ENCODE measurements at regions not wholly inside any gene's neighbourhood (a gene's known extent, or its start where the extent isn't known, plus 50 kb on each side); places are given as distances from the start of the nearest gene placed in this dataset.
"Not testable (repeated sequence)": the region's sequence is repeated elsewhere in the genome, so short reads cannot be mapped to it uniquely, and the experiment has no call there.

- DNase-seq = no peak
These were observed 162.6 kb upstream of the MAGI2 start for GRCh38 chr7:79615871-79616640.

- DNase-seq = no peak
These were observed 162.0 kb upstream of the MAGI2 start for GRCh38 chr7:79615466-79615865.

DNA sequence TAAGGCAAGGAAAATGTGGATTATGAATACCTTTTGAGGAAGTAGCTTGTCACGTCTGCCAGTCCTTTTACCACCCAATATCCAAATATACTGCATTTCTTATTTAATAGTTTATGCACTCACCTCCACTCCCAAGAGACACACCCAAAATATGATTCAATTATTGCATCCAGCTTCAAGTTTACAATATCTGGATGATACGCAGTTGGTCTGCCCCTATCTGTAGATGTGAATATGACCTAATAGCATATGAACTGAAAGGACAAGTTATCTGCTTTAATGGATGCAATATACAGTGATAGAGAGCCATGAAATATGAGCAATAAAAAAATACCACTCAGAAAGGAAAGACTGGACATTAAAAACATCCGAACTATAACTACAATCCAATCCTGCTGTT, 159.4 kb upstream of the MAGI2 start:
- DNase-seq = no peak

DNA sequence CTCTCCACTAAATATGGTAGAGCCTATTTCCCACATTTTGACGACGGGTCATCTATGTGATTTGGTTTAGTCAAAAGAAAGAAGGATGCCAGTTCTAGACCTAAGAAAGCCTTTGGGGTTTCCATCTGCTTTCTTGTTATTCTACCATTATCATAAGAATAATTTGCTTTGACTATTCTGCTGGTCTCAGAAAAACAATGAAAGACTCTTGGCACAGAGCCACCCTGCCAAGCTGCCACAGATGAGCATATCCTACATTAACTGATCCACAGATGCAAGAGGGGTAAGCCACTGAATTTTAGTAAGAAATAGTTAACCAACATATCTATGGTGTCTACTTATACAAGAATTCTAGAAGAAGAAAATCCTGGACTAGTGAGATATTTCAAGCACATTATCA, 158.6 kb upstream of the MAGI2 start:
- no peak for DNase-seq

DNA sequence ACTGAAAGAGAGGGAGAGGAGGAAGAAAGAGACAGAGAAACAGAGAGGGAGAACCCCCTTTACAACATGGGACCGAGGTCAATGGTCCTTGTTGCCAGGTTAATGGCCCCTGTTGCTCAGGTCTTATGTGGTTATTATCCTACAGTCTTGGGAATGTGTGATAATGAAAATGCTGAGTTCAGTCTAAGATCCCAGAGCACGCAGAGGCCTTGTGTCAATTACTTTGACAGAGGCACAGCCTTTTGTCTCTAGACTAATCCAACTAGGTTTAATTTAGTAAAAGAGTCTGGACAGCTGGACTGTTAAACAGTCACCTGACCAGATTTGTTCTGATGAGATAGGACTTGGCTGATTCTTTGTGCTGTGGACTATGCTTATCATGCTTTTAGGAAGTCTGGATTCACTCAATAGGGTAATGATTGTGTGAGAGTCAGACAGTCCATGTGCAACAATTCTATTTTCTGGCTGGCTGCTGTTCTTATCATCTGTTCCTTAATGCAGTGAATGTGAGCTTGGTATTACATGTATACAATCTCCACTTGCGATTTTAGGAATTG, 157.4 kb upstream of the MAGI2 start:
- no peak for DNase-seq

GRCh38 chr7:79610313-79610712, 156.8 kb upstream of the MAGI2 start:
- DNase-seq = no peak

- no peak for DNase-seq
These were observed 154.5 kb upstream of the MAGI2 start for GRCh38 chr7:79608005-79608404.

GRCh38 chr7:79604841-79605240, 151.4 kb upstream of the MAGI2 start:
- no peak for DNase-seq

- DNase-seq = no peak
These were observed 144.9 kb upstream of the MAGI2 start for GRCh38 chr7:79598351-79598750.

GRCh38 chr7:79594671-79595070, 141.2 kb upstream of the MAGI2 start:
- not testable (repeated sequence) for DNase-seq

DNA sequence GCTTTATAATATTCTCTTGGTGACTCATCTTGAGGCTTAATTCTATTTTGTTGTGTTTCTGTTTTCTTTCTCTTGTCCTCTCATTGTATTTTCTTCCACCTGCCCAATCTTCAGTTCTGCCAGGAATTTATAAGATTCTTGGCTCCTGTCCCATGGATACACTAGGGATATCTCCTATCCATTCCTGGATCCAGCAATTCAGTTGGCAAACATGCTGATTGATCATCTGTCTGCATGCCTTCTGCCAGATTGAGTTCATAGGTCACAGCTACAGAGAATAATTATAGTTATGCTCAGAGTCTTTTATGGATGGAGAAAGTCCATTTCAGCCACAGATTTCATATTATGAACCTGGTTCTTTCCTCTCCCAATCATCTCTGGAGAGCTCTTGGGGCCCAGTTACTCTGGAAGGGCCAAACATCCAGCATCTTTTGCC, 140.4 kb upstream of the MAGI2 start:
- DNase-seq = no peak

DNA sequence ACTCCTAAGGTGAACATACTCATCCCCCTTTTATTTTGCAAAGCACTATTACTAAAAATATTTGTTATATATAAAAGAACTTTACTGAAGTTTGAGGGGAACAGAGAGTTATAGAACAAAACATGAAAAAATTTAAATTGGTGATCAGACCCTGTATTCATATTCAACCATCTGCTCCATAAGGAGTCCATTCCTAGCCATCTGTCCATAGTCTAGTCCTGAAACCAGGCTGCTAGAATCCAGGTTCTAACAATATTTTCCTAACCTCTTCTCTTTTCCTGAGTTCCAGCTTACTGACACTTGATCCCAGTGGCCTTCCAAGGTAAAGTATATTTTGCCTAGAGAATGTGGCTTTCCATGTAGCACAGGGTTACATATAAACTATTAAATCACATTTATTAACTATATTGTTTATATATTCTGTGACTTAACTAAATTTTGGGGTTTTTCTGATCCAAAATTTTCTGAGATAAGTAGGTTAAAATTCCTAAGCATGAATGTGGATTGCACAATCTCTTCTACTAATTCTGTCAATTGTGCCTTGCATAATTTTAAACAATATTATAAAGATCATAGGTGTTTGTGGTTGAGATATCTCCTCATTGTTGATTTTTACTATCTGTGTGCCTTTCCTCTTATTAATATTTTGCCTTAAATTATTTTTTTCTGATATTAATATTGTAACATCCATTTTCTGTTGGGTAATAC, 137.6 kb upstream of the MAGI2 start:
- peak in 1 of 2 donors; percentile 6 for DNase-seq

DNA sequence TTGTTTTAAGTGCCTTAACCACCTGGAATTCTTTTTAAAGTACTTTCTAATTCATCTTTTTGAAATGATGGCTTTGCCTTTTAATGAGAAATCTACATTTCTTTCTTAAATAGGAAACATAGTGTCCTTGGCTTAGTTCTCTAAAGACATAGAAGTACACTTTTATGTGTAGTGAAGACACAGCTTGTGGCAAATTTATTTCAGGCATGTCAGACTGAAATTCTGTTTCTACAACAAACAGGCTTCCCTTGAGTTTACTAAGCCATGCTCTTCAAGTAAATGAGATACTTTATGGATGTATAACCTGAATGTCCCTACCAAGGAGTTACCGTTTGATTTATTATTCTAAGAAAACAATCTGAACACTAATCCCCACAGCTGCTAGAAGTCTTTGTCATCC, 136.9 kb upstream of the MAGI2 start:
- peak in 1 of 2 donors; percentile 3 for DNase-seq

DNA sequence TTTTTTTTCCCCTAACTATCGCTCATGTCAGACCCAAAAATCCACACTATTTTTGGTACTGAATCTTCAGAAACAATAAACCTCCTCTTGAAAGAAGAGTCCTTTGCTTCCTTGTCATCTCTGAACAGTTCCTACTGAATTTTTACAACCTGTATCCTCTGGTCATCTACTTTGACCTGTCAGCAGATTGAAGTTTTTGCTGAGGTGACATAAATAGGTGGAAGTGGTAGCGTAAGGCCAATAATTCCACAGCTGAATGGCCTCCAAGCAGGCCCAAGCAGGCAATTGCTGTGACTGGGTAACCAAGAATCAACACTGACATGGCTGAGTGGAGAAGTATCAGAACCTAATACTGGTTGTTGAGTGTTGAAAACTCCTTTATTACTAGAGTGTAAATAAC, 117.4 kb upstream of the MAGI2 start:
- DNase-seq = no peak

DNA sequence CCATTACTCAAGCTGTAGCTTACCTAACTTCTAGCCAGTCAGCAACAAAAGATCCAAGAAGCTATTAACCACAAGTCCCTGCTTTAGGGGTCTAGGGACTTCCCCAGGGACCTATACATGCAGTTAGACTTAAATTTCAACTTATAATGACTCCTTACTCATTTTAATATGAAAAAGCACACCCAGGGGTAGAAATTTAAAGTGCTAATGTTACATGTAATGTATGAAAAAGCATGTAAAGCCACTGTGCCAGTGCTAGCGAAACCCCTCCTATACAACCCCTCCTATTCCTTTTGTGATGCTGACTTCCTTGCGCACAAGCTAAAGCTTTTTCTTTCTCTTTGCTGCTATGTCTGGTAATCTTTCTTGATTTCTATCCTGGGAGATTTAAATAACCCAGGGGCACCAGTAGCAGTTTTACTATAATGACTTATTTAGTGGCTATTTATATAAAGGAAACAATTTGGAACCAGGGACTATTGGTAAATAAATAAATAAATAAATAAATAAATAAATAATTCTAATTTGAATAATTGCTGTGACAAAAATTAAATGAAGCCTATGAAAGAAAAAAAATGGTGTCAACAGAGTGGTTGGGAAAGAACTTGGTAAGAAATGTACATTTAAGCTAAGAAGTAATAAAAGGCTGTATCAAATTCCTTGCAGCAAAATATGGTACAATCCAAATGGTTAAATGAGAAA, 110.5 kb upstream of the MAGI2 start:
- no peak for DNase-seq

- DNase-seq = no peak
These were observed 102.1 kb upstream of the MAGI2 start for GRCh38 chr7:79555571-79555970.

GRCh38 chr7:79553811-79554555, 100.5 kb upstream of the MAGI2 start:
- no peak for DNase-seq

DNA sequence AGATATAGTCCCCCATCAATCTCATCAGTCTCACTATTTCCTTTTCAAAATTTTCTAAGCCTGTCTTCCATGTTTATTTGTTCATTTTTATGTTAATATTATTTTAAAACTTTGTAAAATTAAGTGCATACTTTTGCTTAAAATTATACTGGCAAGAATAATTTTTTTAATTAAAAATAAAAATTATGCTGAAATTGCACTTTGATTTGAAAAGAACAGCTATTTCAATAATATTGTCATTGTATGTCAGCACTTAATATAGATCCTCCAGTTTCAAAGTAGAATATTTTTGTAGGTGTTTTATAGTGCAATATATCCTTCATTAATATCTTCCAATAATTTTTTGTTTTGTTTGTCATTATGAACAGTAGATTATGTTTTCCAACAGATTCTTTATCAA, 99.0 kb upstream of the MAGI2 start:
- no peak for DNase-seq

GRCh38 chr7:79548727-79549126, 95.3 kb upstream of the MAGI2 start:
- DNase-seq = peak; percentile 6 to 46

DNA sequence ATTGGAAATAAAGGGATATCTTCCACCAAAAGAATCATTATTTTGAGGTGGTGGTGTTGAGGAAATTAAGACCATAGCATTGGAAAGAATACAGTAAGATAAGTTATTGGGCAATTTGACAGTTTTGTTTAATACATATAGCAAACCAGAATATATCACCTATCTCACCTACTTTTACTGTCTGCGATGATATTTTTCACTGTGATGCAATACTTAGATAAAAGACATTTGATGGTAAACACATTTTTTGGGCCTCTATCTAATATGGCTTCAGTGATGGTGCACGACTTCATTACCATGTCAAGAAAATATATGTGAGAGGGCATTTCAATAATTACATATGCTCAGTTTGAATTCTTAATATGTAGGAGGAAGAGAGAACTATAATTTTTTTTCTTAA, 93.7 kb upstream of the MAGI2 start:
- no peak for DNase-seq

DNA sequence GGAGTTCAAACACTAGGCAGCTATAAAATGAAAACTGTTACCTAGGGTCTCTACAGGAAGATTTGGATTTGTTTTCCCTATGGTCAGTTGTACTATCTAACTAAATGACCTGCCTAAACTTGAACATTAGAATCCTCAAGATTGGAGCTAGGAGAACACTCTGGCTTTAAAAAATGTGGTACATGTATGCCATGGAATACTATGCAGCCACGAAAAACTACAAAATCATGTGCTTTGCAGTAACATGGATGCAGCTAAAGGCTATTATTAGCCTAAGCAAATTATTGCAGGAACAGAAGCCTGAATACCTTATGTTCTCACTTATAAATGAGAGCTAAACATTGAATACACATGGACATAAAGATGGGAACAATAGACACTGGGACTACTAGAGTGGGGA, 87.1 kb upstream of the MAGI2 start:
- DNase-seq = no peak

GRCh38 chr7:79534128-79534527, 80.7 kb upstream of the MAGI2 start:
- DNase-seq = no peak
